ENCODE measurements at regions not wholly inside any gene's neighbourhood (a gene's known extent, or its start where the extent isn't known, plus 50 kb on each side); places are given as distances from the start of the nearest gene placed in this dataset.

DNA sequence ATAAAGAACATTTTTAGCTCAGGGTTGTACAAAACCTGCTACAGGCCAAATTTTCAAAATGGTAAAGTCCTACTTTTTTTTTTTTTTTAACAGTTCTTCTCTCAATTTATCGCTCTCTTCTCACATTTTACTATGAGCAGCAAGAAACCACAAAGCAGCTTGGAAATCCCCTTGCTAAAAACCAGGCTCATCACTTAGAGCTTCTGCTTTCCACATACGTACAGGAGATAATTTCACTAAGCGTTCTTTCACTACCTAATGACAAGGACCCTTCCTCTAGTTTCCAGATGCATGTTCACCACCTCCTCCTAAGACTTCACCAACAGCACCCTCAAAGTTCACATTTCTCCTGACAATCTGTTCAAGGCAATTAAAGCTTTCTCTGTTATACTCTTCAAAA lies 294.9 kb upstream of the CYRIA start:
- no peak for TF ChIP-seq SIN3A (IDR thresholded peaks at IDR 0.05; ENCODE audit: borderline replicate concordance, insufficient read depth, low read depth, low read length)
- TF ChIP-seq, protein P1, sequence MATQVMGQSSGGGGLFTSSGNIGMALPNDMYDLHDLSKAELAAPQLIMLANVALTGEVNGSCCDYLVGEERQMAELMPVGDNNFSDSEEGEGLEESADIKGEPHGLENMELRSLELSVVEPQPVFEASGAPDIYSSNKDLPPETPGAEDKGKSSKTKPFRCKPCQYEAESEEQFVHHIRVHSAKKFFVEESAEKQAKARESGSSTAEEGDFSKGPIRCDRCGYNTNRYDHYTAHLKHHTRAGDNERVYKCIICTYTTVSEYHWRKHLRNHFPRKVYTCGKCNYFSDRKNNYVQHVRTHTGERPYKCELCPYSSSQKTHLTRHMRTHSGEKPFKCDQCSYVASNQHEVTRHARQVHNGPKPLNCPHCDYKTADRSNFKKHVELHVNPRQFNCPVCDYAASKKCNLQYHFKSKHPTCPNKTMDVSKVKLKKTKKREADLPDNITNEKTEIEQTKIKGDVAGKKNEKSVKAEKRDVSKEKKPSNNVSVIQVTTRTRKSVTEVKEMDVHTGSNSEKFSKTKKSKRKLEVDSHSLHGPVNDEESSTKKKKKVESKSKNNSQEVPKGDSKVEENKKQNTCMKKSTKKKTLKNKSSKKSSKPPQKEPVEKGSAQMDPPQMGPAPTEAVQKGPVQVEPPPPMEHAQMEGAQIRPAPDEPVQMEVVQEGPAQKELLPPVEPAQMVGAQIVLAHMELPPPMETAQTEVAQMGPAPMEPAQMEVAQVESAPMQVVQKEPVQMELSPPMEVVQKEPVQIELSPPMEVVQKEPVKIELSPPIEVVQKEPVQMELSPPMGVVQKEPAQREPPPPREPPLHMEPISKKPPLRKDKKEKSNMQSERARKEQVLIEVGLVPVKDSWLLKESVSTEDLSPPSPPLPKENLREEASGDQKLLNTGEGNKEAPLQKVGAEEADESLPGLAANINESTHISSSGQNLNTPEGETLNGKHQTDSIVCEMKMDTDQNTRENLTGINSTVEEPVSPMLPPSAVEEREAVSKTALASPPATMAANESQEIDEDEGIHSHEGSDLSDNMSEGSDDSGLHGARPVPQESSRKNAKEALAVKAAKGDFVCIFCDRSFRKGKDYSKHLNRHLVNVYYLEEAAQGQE (IDR thresholded peaks at IDR 0.05; ENCODE audit: insufficient read depth in 1 of 2, low read depth in 2 of 2, low read length in 1 of 2), result no peak
- TF ChIP-seq TCF7L2 (IDR thresholded peaks at IDR 0.05; ENCODE audit: low read depth, low read length), result no peak
- TF ChIP-seq, protein P2, sequence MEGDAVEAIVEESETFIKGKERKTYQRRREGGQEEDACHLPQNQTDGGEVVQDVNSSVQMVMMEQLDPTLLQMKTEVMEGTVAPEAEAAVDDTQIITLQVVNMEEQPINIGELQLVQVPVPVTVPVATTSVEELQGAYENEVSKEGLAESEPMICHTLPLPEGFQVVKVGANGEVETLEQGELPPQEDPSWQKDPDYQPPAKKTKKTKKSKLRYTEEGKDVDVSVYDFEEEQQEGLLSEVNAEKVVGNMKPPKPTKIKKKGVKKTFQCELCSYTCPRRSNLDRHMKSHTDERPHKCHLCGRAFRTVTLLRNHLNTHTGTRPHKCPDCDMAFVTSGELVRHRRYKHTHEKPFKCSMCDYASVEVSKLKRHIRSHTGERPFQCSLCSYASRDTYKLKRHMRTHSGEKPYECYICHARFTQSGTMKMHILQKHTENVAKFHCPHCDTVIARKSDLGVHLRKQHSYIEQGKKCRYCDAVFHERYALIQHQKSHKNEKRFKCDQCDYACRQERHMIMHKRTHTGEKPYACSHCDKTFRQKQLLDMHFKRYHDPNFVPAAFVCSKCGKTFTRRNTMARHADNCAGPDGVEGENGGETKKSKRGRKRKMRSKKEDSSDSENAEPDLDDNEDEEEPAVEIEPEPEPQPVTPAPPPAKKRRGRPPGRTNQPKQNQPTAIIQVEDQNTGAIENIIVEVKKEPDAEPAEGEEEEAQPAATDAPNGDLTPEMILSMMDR (IDR thresholded peaks at IDR 0.05), result no peak
- TF ChIP-seq POLR2AphosphoS5 (IDR thresholded peaks at IDR 0.05; ENCODE audit: low read depth, low read length), result no peak
- Histone ChIP-seq H3K27me3 (ENCODE audit: control insufficient read depth, insufficient read depth, low read length) (no peaks in the 10 kb centered on the region), H3K4me1 (ENCODE audit: control insufficient read depth, insufficient read depth, low read length) (no peaks in the 10 kb centered on the region), H3K9me3 (ENCODE audit: control insufficient read depth, insufficient read depth, low read depth, low read length) (no peaks in the 10 kb centered on the region), H3K36me3 (ENCODE audit: control insufficient read depth, insufficient read depth, low read length) (no peaks in the 10 kb centered on the region), H3K4me3 (ENCODE audit: low read depth in 2 of 2, low read length in 2 of 2) (no peak overlapping the region), H3K27ac (ENCODE audit: low read length) (no peak overlapping the region)
- ChIA-PET POLR2A (no interaction called here), CTCF (interaction anchor here (0.7 kb wide), 1 partner anchor 243 kb away, joined by 4 read pairs; no protein-coding TSS in a partner anchor)
- in situ Hi-C loops (cut with HindIII; ENCODE audit: low pct_unique_long_range_greater_than_20kb, low sequenced_read_pairs), result no loop called here
- no peak for ATAC-seq
- no TSS peak for BruUV-seq (replicated peaks)
- intact Hi-C loops (cut with micrococcal nuclease; ENCODE audit: unreplicated experiment), result no loop called here
- no peak for DNase-seq (ENCODE audit: low read depth, low spot score)

DNA sequence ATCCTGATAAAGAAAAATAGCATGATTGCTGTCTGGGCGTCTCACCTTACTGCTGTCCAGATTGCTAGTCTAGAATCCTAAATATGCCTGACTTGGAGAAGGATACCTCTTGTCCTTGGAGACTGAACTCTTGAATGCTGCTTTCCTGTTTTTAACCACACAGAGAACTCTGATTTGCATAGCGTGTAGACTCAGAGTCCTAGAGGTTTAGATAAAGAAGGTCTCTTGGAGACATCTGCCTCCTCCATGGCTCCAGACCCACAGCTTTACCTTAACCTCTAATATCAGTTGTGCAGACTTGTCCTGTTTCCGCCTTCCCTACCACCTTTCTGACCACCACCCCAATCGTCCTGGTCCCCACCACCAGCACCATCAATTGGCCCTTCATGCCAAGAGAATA lies 292.6 kb upstream of the CYRIA start:
- no TSS peak for BruUV-seq (replicated peaks)
- H3K9me3 ChIP-seq (ENCODE audit: control insufficient read depth, insufficient read depth, low read depth, low read length), result no peaks in the 10 kb centered on the region
- no peak overlapping the region for H3K4me3 ChIP-seq (ENCODE audit: low read depth in 2 of 2, low read length in 2 of 2)
- intact Hi-C loops (cut with micrococcal nuclease; ENCODE audit: unreplicated experiment), result no loop called here
- CTCF ChIA-PET, result no interaction called here
- no peak overlapping the region for H3K27ac ChIP-seq (ENCODE audit: low read length)
- POLR2A ChIA-PET, result no interaction called here
- in situ Hi-C loops (cut with HindIII; ENCODE audit: low pct_unique_long_range_greater_than_20kb, low sequenced_read_pairs), result no loop called here
- no peaks in the 10 kb centered on the region for H3K36me3 ChIP-seq (ENCODE audit: control insufficient read depth, insufficient read depth, low read length)
- no peaks in the 10 kb centered on the region for H3K27me3 ChIP-seq (ENCODE audit: control insufficient read depth, insufficient read depth, low read length)
- no peak for TF ChIP-seq TCF7L2 (IDR thresholded peaks at IDR 0.05; ENCODE audit: low read depth, low read length)
- TF ChIP-seq, protein P1 (IDR thresholded peaks at IDR 0.05; ENCODE audit: insufficient read depth in 1 of 2, low read depth in 2 of 2, low read length in 1 of 2), result no peak
- no peak for TF ChIP-seq POLR2AphosphoS5 (IDR thresholded peaks at IDR 0.05; ENCODE audit: low read depth, low read length)
- TF ChIP-seq, protein P2 (IDR thresholded peaks at IDR 0.05), result no peak
- no peak for TF ChIP-seq SIN3A (IDR thresholded peaks at IDR 0.05; ENCODE audit: borderline replicate concordance, insufficient read depth, low read depth, low read length)
- ATAC-seq (no peak), DNase-seq (ENCODE audit: low read depth, low spot score) (no peak)
- H3K4me1 ChIP-seq (ENCODE audit: control insufficient read depth, insufficient read depth, low read length), result no peaks in the 10 kb centered on the region

Data from Panc1 (cell line).